Activated B cell treated with CpG ODN at 0.5 μM for 24 hours (primary cell): ENCODE measurements at regions not wholly inside any gene's neighbourhood (a gene's known extent, or its start where the extent isn't known, plus 50 kb on each side); places are given as distances from the start of the nearest gene placed in this dataset.
"Not testable (repeated sequence)": the region's sequence is repeated elsewhere in the genome, so short reads cannot be mapped to it uniquely, and the experiment has no call there.

ENCODE experiments used
- ATAC-seq: fragments of 200-7000 bp; cut with Tn5 transposase; one replicate; pipeline ENCODE4 v1.10.0; 2021; ENCODE audit warnings: low read depth, mild to moderate bottlenecking, moderate library complexity
- CTCF ChIA-PET: fragments of 350-600 bp; sonication (Branson Sonifier 250); formaldehyde crosslinking; loops from one replicate; lab custom pipeline; 2021; ENCODE audit warnings: antibody characterized with exemption; lab: Charles Lee
- POLR2A ChIA-PET: fragments of 350-600 bp; sonication (Branson Sonifier 250); formaldehyde crosslinking; loops from one replicate; lab custom pipeline; 2021; ENCODE audit warnings: antibody characterized with exemption; lab: Charles Lee
- DNase-seq: peaks from one replicate; pipeline ENCODE4 v3.0.0; 2022
- H3K27ac Mint-ChIP-seq: one replicate; pipeline ENCODE4 v1.8.0; 2020; ENCODE audit warnings: mixed read lengths
- H3K27me3 Mint-ChIP-seq: one replicate; pipeline ENCODE4 v1.8.0; 2021; ENCODE audit warnings: mixed read lengths
- H3K36me3 Mint-ChIP-seq: one replicate; pipeline ENCODE4 v1.8.0; 2021; ENCODE audit warnings: low read depth, mixed read lengths
- H3K4me1 Mint-ChIP-seq: one replicate; pipeline ENCODE4 v1.8.0; 2021; ENCODE audit warnings: mixed read lengths
- H3K4me3 Mint-ChIP-seq: one replicate; pipeline ENCODE4 v1.8.0; 2020; ENCODE audit warnings: mild to moderate bottlenecking, mixed read lengths
- H3K9me3 Mint-ChIP-seq: one replicate; pipeline ENCODE4 v1.8.0; 2020; ENCODE audit warnings: mixed read lengths
- CTCF ChIP-seq: fragments of 200-600 bp; IDR thresholded peaks from one replicate; pipeline ENCODE4 v1.8.0; 2022; ENCODE audit warnings: antibody characterized with exemption, mild to moderate bottlenecking
- intact Hi-C: fragments of 100-400 bp; cut with micrococcal nuclease; formaldehyde crosslinking; loops from one replicate; pipeline ENCODE4 v1.15.1; 2024

- CTCF ChIA-PET = no interaction called here
- intact Hi-C loops = no loop called here
- Mint-ChIP-seq H3K4me3 (no peak overlapping the region), H3K36me3 (no peaks in the 10 kb centered on the region), H3K9me3 (no peaks in the 10 kb centered on the region), H3K4me1 (no peaks in the 10 kb centered on the region), H3K27ac (no peak overlapping the region), H3K27me3 (no peaks in the 10 kb centered on the region)
- no peak for TF ChIP-seq CTCF
- DNase-seq = no peak
- POLR2A ChIA-PET = no interaction called here
- no peak for ATAC-seq
Observed at GRCh38 chr12:9343731-9344130, 135.5 kb upstream of the PZP start.

- intact Hi-C loops = no loop called here
- DNase-seq (no peak), ATAC-seq (no peak)
- no peaks in the 10 kb centered on the region for H3K36me3 Mint-ChIP-seq
- no peaks in the 10 kb centered on the region for H3K9me3 Mint-ChIP-seq
- POLR2A ChIA-PET = interaction anchor here (1.3 kb wide), 1 partner anchor 22 kb away, joined by 4 read pairs; no protein-coding TSS in a partner anchor
- H3K27me3 Mint-ChIP-seq = no peaks in the 10 kb centered on the region
- CTCF ChIA-PET = no interaction called here
- TF ChIP-seq CTCF = no peak
- no peak overlapping the region for H3K27ac Mint-ChIP-seq
- H3K4me3 Mint-ChIP-seq = no peak overlapping the region
- H3K4me1 Mint-ChIP-seq = no peaks in the 10 kb centered on the region
Observed at GRCh38 chr12:9342614-9343353, 134.6 kb upstream of the PZP start.

GRCh38 chr12:9341260-9341585 is 133.0 kb upstream of the PZP start:
- no peak for TF ChIP-seq CTCF
- no peaks in the 10 kb centered on the region for H3K4me1 Mint-ChIP-seq
- H3K9me3 Mint-ChIP-seq = peaks cover 8% of the 10 kb centered on the region
- CTCF ChIA-PET = interaction anchor here (1.2 kb wide), 1 partner anchor 10 kb away, joined by 4 read pairs; no protein-coding TSS in a partner anchor
- H3K36me3 Mint-ChIP-seq = peaks cover 2% of the 10 kb centered on the region
- H3K27ac Mint-ChIP-seq = no peak overlapping the region
- ATAC-seq (no peak), DNase-seq (no peak)
- POLR2A ChIA-PET = no interaction called here
- intact Hi-C loops = no loop called here
- no peaks in the 10 kb centered on the region for H3K27me3 Mint-ChIP-seq
- H3K4me3 Mint-ChIP-seq = no peak overlapping the region

GRCh38 chr12:9340422-9341259 is 132.4 kb upstream of the PZP start:
- Mint-ChIP-seq H3K4me1 (no peaks in the 10 kb centered on the region), H3K4me3 (no peak overlapping the region), H3K9me3 (peaks cover 9% of the 10 kb centered on the region), H3K27ac (no peak overlapping the region), H3K36me3 (peaks cover 2% of the 10 kb centered on the region), H3K27me3 (no peaks in the 10 kb centered on the region)
- no peak for TF ChIP-seq CTCF
- CTCF ChIA-PET = interaction anchor here (1.2 kb wide), 2 partner anchors 9 to 10 kb away, joined by 4 read pairs; no protein-coding TSS in a partner anchor
- no peak for ATAC-seq
- intact Hi-C loops = no loop called here
- DNase-seq = no peak
- POLR2A ChIA-PET = no interaction called here

- ChIA-PET POLR2A (no interaction called here), CTCF (no interaction called here)
- H3K4me1 Mint-ChIP-seq = peaks cover 3% of the 10 kb centered on the region
- H3K36me3 Mint-ChIP-seq = peaks cover 2% of the 10 kb centered on the region
- no peak overlapping the region for H3K27ac Mint-ChIP-seq
- ATAC-seq (no peak), DNase-seq (no peak)
- peaks cover 9% of the 10 kb centered on the region for H3K9me3 Mint-ChIP-seq
- intact Hi-C loops = no loop called here
- no peak overlapping the region for H3K4me3 Mint-ChIP-seq
- TF ChIP-seq CTCF = no peak
- no peaks in the 10 kb centered on the region for H3K27me3 Mint-ChIP-seq
Observed at GRCh38 chr12:9337656-9338055, 129.5 kb upstream of the PZP start.

- H3K36me3 Mint-ChIP-seq, H3K4me3 Mint-ChIP-seq, H3K9me3 Mint-ChIP-seq, POLR2A ChIA-PET, CTCF ChIA-PET, H3K27ac Mint-ChIP-seq, H3K4me1 Mint-ChIP-seq, H3K27me3 Mint-ChIP-seq, ATAC-seq, intact Hi-C loops, DNase-seq: not testable (repeated sequence)
Observed at GRCh38 chr12:9336375-9337011, 128.3 kb upstream of the PZP start.
